HG02943 (cell line): ENCODE measurements at regions not wholly inside any gene's neighbourhood (a gene's known extent, or its start where the extent isn't known, plus 50 kb on each side); places are given as distances from the start of the nearest gene placed in this dataset.

Experiments
- ATAC-seq: cut with Tn5 transposase; IDR thresholded peaks from one replicate; pipeline ENCODE4 v1.9.1; 2021; ENCODE audit warnings: mild to moderate bottlenecking, low read depth, moderate library complexity; ENCODE audit not compliant: unreplicated experiment

- no peak for ATAC-seq
These were observed 103.4 kb downstream of the IL20RB start for GRCh38 chr3:137061186-137061585.

- no peak for ATAC-seq
These were observed 104.5 kb downstream of the IL20RB start for GRCh38 chr3:137062250-137062649.

GRCh38 chr3:137065381-137065780, 107.6 kb downstream of the IL20RB start:
- no peak for ATAC-seq

- ATAC-seq, result no peak
These were observed 108.3 kb downstream of the IL20RB start for GRCh38 chr3:137066092-137066491.

GRCh38 chr3:137071104-137071503, 113.3 kb downstream of the IL20RB start:
- no peak for ATAC-seq

- ATAC-seq, result no peak
These were observed 117.2 kb downstream of the IL20RB start for GRCh38 chr3:137075020-137075419.

- no peak for ATAC-seq
These were observed 120.3 kb downstream of the IL20RB start for GRCh38 chr3:137078040-137078439.

GRCh38 chr3:137079571-137079970, 121.8 kb downstream of the IL20RB start:
- no peak for ATAC-seq

- ATAC-seq, result no peak
These were observed 123.9 kb downstream of the IL20RB start for GRCh38 chr3:137081711-137082110.

GRCh38 chr3:137082763-137083162, 125.0 kb downstream of the IL20RB start:
- no peak for ATAC-seq

GRCh38 chr3:137083332-137083731, 125.5 kb downstream of the IL20RB start:
- no peak for ATAC-seq

GRCh38 chr3:137084586-137084985, 126.8 kb downstream of the IL20RB start:
- no peak for ATAC-seq

- ATAC-seq, result no peak
These were observed 139.6 kb downstream of the IL20RB start for GRCh38 chr3:137097386-137097785.

GRCh38 chr3:137097852-137098251, 140.1 kb downstream of the IL20RB start:
- no peak for ATAC-seq

GRCh38 chr3:137099364-137100219, 141.8 kb downstream of the IL20RB start:
- ATAC-seq, result no peak

- no peak for ATAC-seq
These were observed 142.5 kb downstream of the IL20RB start for GRCh38 chr3:137100326-137100725.

- no peak for ATAC-seq
These were observed 146.0 kb downstream of the IL20RB start for GRCh38 chr3:137103739-137104138.

- no peak for ATAC-seq
These were observed 147.6 kb downstream of the IL20RB start for GRCh38 chr3:137105277-137105977.

GRCh38 chr3:137106612-137107240, 148.9 kb downstream of the IL20RB start:
- ATAC-seq, result no peak

- ATAC-seq, result no peak
These were observed 151.1 kb downstream of the IL20RB start for GRCh38 chr3:137108699-137109440.
